CD4-positive, alpha-beta T cell treated with Interleukin-2 at 100 ng/mL for 4 hours (primary cell): ENCODE measurements at regions not wholly inside any gene's neighbourhood (a gene's known extent, or its start where the extent isn't known, plus 50 kb on each side); places are given as distances from the start of the nearest gene placed in this dataset.

Source experiments
- DNase-seq: peaks from one replicate; pipeline ENCODE4 v3.0.0-alpha.2; 2020; ENCODE audit warnings: low spot score

- DNase-seq: no peak
These were observed 274.8 kb downstream of the LRFN2 start for GRCh38 chr6:40312213-40313015.

GRCh38 chr6:40308533-40309306 is 278.4 kb downstream of the LRFN2 start:
- peak; percentile 46 for DNase-seq

- no peak for DNase-seq
These were observed 279.5 kb downstream of the LRFN2 start for GRCh38 chr6:40307712-40308111.

GRCh38 chr6:40302856-40303454 is 284.2 kb downstream of the LRFN2 start:
- no peak for DNase-seq

GRCh38 chr6:40299681-40300080 is 287.5 kb downstream of the LRFN2 start:
- DNase-seq: no peak

GRCh38 chr6:40298207-40298606 is 289.0 kb downstream of the LRFN2 start:
- DNase-seq: no peak

GRCh38 chr6:40295251-40295950 is 291.8 kb downstream of the LRFN2 start:
- DNase-seq: no peak

- DNase-seq: no peak
These were observed 293.5 kb downstream of the LRFN2 start for GRCh38 chr6:40293460-40294185.

GRCh38 chr6:40293060-40293459 is 294.1 kb downstream of the LRFN2 start:
- no peak for DNase-seq

GRCh38 chr6:40290816-40291215 is 296.3 kb downstream of the LRFN2 start:
- DNase-seq: no peak

GRCh38 chr6:40288919-40289318 is 298.2 kb downstream of the LRFN2 start:
- DNase-seq: no peak

- no peak for DNase-seq
These were observed 299.8 kb downstream of the LRFN2 start for GRCh38 chr6:40287296-40287850.

- no peak for DNase-seq
These were observed 300.4 kb downstream of the LRFN2 start for GRCh38 chr6:40286721-40287120.

GRCh38 chr6:40285996-40286395 is 301.2 kb downstream of the LRFN2 start:
- DNase-seq: no peak

- no peak for DNase-seq
These were observed 301.6 kb downstream of the LRFN2 start for GRCh38 chr6:40285535-40285934.

GRCh38 chr6:40282986-40283385 is 304.2 kb downstream of the LRFN2 start:
- DNase-seq: no peak

GRCh38 chr6:40281402-40281801 is 305.8 kb downstream of the LRFN2 start:
- DNase-seq: no peak

- no peak for DNase-seq
These were observed 306.9 kb downstream of the LRFN2 start for GRCh38 chr6:40280231-40280630.

GRCh38 chr6:40276141-40276540 is 311.0 kb downstream of the LRFN2 start:
- DNase-seq: no peak

GRCh38 chr6:40274058-40274457 is 313.1 kb downstream of the LRFN2 start:
- no peak for DNase-seq

- DNase-seq: no peak
These were observed 318.6 kb downstream of the LRFN2 start for GRCh38 chr6:40268614-40269013.
